Panc1 (cell line): ENCODE measurements at regions not wholly inside any gene's neighbourhood (a gene's known extent, or its start where the extent isn't known, plus 50 kb on each side); places are given as distances from the start of the nearest gene placed in this dataset.

ENCODE experiments used
- ATAC-seq: fragments of 200-7000 bp; cut with Tn5 transposase; 2 replicates; pipeline ENCODE4 v1.9.1; 2020; ENCODE audit warnings: mild to moderate bottlenecking, moderate library complexity
- BruUV-seq: library from RNA; stranded (reverse); fragments of 400-500 nt; replicated peaks from 2 replicates; lab custom pipeline; 2021; lab: Mats Ljungman, UMichigan
- CTCF ChIA-PET: fragments of 300-600 bp; sonication (Branson Sonifier 250); formaldehyde crosslinking; loops from one replicate; lab custom pipeline; 2022; ENCODE audit warnings: antibody characterized with exemption; lab: Charles Lee
- POLR2A ChIA-PET: fragments of 300-600 bp; sonication (Branson Sonifier 250); formaldehyde crosslinking; loops from one replicate; lab custom pipeline; 2022; ENCODE audit warnings: antibody characterized with exemption; lab: Charles Lee
- DNase-seq: peaks from one replicate; pipeline ENCODE4 v3.0.0-alpha.2; 2010; ENCODE audit warnings: low read depth, low spot score
- H3K27ac ChIP-seq: 2 replicates; pipeline ENCODE4 v1.5.1; 2011; ENCODE audit warnings: mild to moderate bottlenecking, low read length, inconsistent platforms
- H3K27me3 ChIP-seq: fragments of 200-500 bp; sonication (Bioruptor generic); 2 replicates; pipeline ENCODE4 v1.6.0; 2014; ENCODE audit warnings: low read length, inconsistent platforms; ENCODE audit not compliant: control insufficient read depth, insufficient read depth
- H3K36me3 ChIP-seq: fragments of 200-500 bp; sonication (Bioruptor generic); 2 replicates; pipeline ENCODE4 v1.5.1; 2014; ENCODE audit warnings: inconsistent platforms, mild to moderate bottlenecking, low read length, moderate library complexity; ENCODE audit not compliant: control insufficient read depth, insufficient read depth
- H3K4me1 ChIP-seq: 2 replicates; pipeline ENCODE4 v1.5.1; 2011; ENCODE audit warnings: inconsistent platforms, mild to moderate bottlenecking, low read length, moderate library complexity; ENCODE audit not compliant: control insufficient read depth, insufficient read depth
- H3K4me3 ChIP-seq, 2 experiments: 2 replicates each; pipeline ENCODE4 v1.5.1; 2011 to 2012; ENCODE audit warnings: low read depth in 2 of 2, low read length in 2 of 2, mild to moderate bottlenecking in 2 of 2, inconsistent platforms in 1 of 2, moderate library complexity in 1 of 2
- H3K9me3 ChIP-seq: fragments of 200-500 bp; sonication (Bioruptor generic); 2 replicates; pipeline ENCODE4 v1.5.1; 2014; ENCODE audit warnings: low read depth, mild to moderate bottlenecking, inconsistent platforms, low read length, moderate library complexity; ENCODE audit not compliant: control insufficient read depth, insufficient read depth
- POLR2AphosphoS5 ChIP-seq: IDR thresholded peaks from 2 replicates; pipeline ENCODE4 v1.6.1; 2012; ENCODE audit warnings: mild to moderate bottlenecking, low read depth, low read length, moderate library complexity
- SIN3A ChIP-seq: IDR thresholded peaks from 2 replicates; pipeline ENCODE4 v1.6.1; 2012; ENCODE audit warnings: low read depth, mild to moderate bottlenecking, low read length, moderate library complexity, borderline replicate concordance; ENCODE audit not compliant: insufficient read depth
- TCF7L2 ChIP-seq: IDR thresholded peaks from 2 replicates; pipeline ENCODE4 v1.6.1; 2011; ENCODE audit warnings: mild to moderate bottlenecking, low read depth, low read length, inconsistent platforms
- in situ Hi-C: cut with HindIII; loops from 2 replicates; pipeline ENCODE4 v1.10.0; 2016; ENCODE audit warnings: low sequenced_read_pairs, low pct_unique_long_range_greater_than_20kb
- intact Hi-C: fragments of 100-400 bp; cut with micrococcal nuclease; formaldehyde crosslinking; loops from one replicate; pipeline ENCODE4 v1.10.0; 2022; ENCODE audit not compliant: unreplicated experiment
- TF ChIP-seq, protein P1 (sequence below), 2 experiments: IDR thresholded peaks; 2 replicates each; pipeline ENCODE4 v1.6.1; 2011 to 2012; ENCODE audit warnings: low read depth in 2 of 2, control low read depth in 1 of 2, low read length in 1 of 2, mild to moderate bottlenecking in 1 of 2, moderate library complexity in 1 of 2; ENCODE audit not compliant: insufficient read depth in 1 of 2
- TF ChIP-seq, protein P2 (sequence below): fragments of 450-650 bp; IDR thresholded peaks from 2 replicates; pipeline ENCODE4 v1.5.1; 2017; ENCODE audit warnings: mild to moderate bottlenecking

DNA sequence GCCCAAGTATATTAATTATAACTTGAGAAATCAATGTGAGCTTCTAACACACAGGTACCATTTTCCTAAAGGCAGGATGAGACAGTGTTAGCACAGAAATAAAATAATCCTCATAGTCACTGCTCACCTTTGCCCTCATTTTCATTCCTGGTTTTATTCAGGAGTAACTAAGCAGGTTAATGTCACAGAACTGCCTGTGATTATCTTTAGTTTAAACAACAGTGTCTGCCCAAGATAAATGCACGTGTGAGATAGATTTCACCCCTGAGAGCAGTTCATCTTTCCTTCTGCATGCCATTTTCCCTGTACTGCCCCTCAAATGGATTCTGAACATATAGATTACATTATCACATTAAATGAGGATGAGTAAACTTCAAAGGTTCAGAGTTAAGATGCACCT, 250.7 kb downstream of the RMST start:
- CTCF ChIA-PET, result no interaction called here
- BruUV-seq, result no TSS peak
- intact Hi-C loops (no loop called here), in situ Hi-C loops (no loop called here)
- DNase-seq (no peak), ATAC-seq (no peak)
- H3K4me3 ChIP-seq, result no peak overlapping the region
- H3K4me1 ChIP-seq, result no peaks in the 10 kb centered on the region
- H3K27ac ChIP-seq, result no peak overlapping the region
- H3K36me3 ChIP-seq, result no peaks in the 10 kb centered on the region
- H3K9me3 ChIP-seq, result no peaks in the 10 kb centered on the region
- TF ChIP-seq, protein P1, sequence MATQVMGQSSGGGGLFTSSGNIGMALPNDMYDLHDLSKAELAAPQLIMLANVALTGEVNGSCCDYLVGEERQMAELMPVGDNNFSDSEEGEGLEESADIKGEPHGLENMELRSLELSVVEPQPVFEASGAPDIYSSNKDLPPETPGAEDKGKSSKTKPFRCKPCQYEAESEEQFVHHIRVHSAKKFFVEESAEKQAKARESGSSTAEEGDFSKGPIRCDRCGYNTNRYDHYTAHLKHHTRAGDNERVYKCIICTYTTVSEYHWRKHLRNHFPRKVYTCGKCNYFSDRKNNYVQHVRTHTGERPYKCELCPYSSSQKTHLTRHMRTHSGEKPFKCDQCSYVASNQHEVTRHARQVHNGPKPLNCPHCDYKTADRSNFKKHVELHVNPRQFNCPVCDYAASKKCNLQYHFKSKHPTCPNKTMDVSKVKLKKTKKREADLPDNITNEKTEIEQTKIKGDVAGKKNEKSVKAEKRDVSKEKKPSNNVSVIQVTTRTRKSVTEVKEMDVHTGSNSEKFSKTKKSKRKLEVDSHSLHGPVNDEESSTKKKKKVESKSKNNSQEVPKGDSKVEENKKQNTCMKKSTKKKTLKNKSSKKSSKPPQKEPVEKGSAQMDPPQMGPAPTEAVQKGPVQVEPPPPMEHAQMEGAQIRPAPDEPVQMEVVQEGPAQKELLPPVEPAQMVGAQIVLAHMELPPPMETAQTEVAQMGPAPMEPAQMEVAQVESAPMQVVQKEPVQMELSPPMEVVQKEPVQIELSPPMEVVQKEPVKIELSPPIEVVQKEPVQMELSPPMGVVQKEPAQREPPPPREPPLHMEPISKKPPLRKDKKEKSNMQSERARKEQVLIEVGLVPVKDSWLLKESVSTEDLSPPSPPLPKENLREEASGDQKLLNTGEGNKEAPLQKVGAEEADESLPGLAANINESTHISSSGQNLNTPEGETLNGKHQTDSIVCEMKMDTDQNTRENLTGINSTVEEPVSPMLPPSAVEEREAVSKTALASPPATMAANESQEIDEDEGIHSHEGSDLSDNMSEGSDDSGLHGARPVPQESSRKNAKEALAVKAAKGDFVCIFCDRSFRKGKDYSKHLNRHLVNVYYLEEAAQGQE (IDR thresholded peaks at IDR 0.05; ENCODE audit: insufficient read depth in 1 of 2, low read depth in 2 of 2, low read length in 1 of 2), result no peak
- TF ChIP-seq TCF7L2, result no peak
- no peak for TF ChIP-seq POLR2AphosphoS5
- no peaks in the 10 kb centered on the region for H3K27me3 ChIP-seq
- POLR2A ChIA-PET, result interaction anchor here (0.6 kb wide), 1 partner anchor 27 kb away, joined by 3 read pairs; no protein-coding TSS in a partner anchor

DNA sequence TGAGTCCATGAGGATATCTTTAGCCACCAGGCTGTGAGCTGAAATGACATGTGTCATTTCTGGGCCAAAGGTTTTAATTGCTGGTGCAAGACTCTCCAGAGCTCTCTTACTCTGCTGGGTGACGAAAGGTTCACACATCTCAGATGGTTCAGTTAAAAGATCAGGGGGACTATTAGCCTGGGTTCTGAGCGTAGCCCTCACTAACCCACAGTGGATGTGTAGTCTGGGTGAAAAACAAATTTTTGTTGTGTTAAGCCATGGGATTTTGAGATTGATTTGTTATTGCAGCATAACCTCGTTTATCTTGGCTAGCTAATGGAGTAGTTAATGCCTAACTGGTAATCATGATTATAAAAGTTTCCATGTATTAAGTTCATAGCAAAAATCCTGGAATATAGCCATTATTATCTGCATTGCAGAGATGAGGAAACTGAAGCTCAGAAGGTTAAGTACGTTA, 251.5 kb downstream of the RMST start:
- Histone ChIP-seq H3K27ac (no peak overlapping the region), H3K9me3 (no peaks in the 10 kb centered on the region), H3K27me3 (no peaks in the 10 kb centered on the region), H3K36me3 (no peaks in the 10 kb centered on the region), H3K4me1 (no peaks in the 10 kb centered on the region), H3K4me3 (no peak overlapping the region)
- ATAC-seq (no peak), DNase-seq (no peak)
- intact Hi-C loops (no loop called here), in situ Hi-C loops (no loop called here)
- ChIA-PET CTCF (no interaction called here), POLR2A (no interaction called here)
- TF ChIP-seq, protein P1 (IDR thresholded peaks at IDR 0.05; ENCODE audit: insufficient read depth in 1 of 2, low read depth in 2 of 2, low read length in 1 of 2), result no peak
- TF ChIP-seq, protein P2, sequence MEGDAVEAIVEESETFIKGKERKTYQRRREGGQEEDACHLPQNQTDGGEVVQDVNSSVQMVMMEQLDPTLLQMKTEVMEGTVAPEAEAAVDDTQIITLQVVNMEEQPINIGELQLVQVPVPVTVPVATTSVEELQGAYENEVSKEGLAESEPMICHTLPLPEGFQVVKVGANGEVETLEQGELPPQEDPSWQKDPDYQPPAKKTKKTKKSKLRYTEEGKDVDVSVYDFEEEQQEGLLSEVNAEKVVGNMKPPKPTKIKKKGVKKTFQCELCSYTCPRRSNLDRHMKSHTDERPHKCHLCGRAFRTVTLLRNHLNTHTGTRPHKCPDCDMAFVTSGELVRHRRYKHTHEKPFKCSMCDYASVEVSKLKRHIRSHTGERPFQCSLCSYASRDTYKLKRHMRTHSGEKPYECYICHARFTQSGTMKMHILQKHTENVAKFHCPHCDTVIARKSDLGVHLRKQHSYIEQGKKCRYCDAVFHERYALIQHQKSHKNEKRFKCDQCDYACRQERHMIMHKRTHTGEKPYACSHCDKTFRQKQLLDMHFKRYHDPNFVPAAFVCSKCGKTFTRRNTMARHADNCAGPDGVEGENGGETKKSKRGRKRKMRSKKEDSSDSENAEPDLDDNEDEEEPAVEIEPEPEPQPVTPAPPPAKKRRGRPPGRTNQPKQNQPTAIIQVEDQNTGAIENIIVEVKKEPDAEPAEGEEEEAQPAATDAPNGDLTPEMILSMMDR, result no peak
- TF ChIP-seq SIN3A, result no peak
- no peak for TF ChIP-seq TCF7L2
- no peak for TF ChIP-seq POLR2AphosphoS5
- no TSS peak for BruUV-seq
